HG03469 (cell line): ENCODE measurements at regions not wholly inside any gene's neighbourhood (a gene's known extent, or its start where the extent isn't known, plus 50 kb on each side); places are given as distances from the start of the nearest gene placed in this dataset.

Source experiments
- ATAC-seq: cut with Tn5 transposase; IDR thresholded peaks from one replicate; pipeline ENCODE4 v1.9.1; 2021; ENCODE audit warnings: mild to moderate bottlenecking, moderate library complexity, moderate number of reproducible peaks; ENCODE audit not compliant: unreplicated experiment

- peak; percentile 64 for ATAC-seq
These were observed 172.8 kb upstream of the ZNF267 start for GRCh38 chr16:31700530-31701388.

- no peak for ATAC-seq
These were observed 171.9 kb upstream of the ZNF267 start for GRCh38 chr16:31701734-31702133.

GRCh38 chr16:31702796-31703195 is 170.8 kb upstream of the ZNF267 start:
- no peak for ATAC-seq

GRCh38 chr16:31703526-31704128 is 170.0 kb upstream of the ZNF267 start:
- ATAC-seq: no peak

GRCh38 chr16:31704138-31704537 is 169.5 kb upstream of the ZNF267 start:
- no peak for ATAC-seq

GRCh38 chr16:31705371-31705770 is 168.2 kb upstream of the ZNF267 start:
- no peak for ATAC-seq

GRCh38 chr16:31706318-31706717 is 167.3 kb upstream of the ZNF267 start:
- no peak for ATAC-seq

- no peak for ATAC-seq
These were observed 166.7 kb upstream of the ZNF267 start for GRCh38 chr16:31706925-31707324.

- ATAC-seq: no peak
These were observed 165.8 kb upstream of the ZNF267 start for GRCh38 chr16:31707743-31708335.

- no peak for ATAC-seq
These were observed 165.3 kb upstream of the ZNF267 start for GRCh38 chr16:31708348-31708747.

GRCh38 chr16:31709181-31709580 is 164.4 kb upstream of the ZNF267 start:
- ATAC-seq: no peak

GRCh38 chr16:31710134-31710533 is 163.5 kb upstream of the ZNF267 start:
- no peak for ATAC-seq

- ATAC-seq: no peak
These were observed 162.7 kb upstream of the ZNF267 start for GRCh38 chr16:31710880-31711279.

- no peak for ATAC-seq
These were observed 162.2 kb upstream of the ZNF267 start for GRCh38 chr16:31711344-31711845.

- no peak for ATAC-seq
These were observed 161.5 kb upstream of the ZNF267 start for GRCh38 chr16:31712064-31712540.

GRCh38 chr16:31713071-31713944 is 160.3 kb upstream of the ZNF267 start:
- peak; percentile 91 for ATAC-seq

- ATAC-seq: no peak
These were observed 159.4 kb upstream of the ZNF267 start for GRCh38 chr16:31713945-31714902.

GRCh38 chr16:31714903-31715504 is 158.6 kb upstream of the ZNF267 start:
- ATAC-seq: no peak

- ATAC-seq: no peak
These were observed 157.7 kb upstream of the ZNF267 start for GRCh38 chr16:31715915-31716314.
